PFSK-1 (cell line): ENCODE measurements at regions not wholly inside any gene's neighbourhood (a gene's known extent, or its start where the extent isn't known, plus 50 kb on each side); places are given as distances from the start of the nearest gene placed in this dataset.

ENCODE experiments used
- FOXP2 ChIP-seq: optimal IDR thresholded peaks from 2 replicates; pipeline ENCODE3; 2011; ENCODE audit warnings: borderline replicate concordance, control low read depth, inconsistent platforms; ENCODE audit not compliant: insufficient read depth; ENCODE audit errors: extremely low read length, extremely low read depth
- POLR2AphosphoS5 ChIP-seq: IDR thresholded peaks from 2 replicates; pipeline ENCODE4 v1.6.1; 2012; ENCODE audit warnings: low read depth, mild to moderate bottlenecking, control low read depth, low read length, moderate library complexity
- SIN3A ChIP-seq: IDR thresholded peaks from 2 replicates; pipeline ENCODE4 v1.6.1; 2012; ENCODE audit warnings: mild to moderate bottlenecking, low read length, moderate library complexity, borderline replicate concordance; ENCODE audit not compliant: insufficient read depth
- TAF1 ChIP-seq: IDR thresholded peaks from 2 replicates; pipeline ENCODE4 v1.6.1; 2012; ENCODE audit warnings: low read length, control low read depth, borderline replicate concordance; ENCODE audit not compliant: insufficient read depth
- TF ChIP-seq, protein P1 (sequence below), 2 experiments: IDR thresholded peaks; 2 replicates each; pipeline versions ENCODE4 v1.6.1 to v1.8.0; 2011 to 2012; ENCODE audit warnings: low read depth in 2 of 2, low read length in 2 of 2, control low read depth in 1 of 2, inconsistent platforms in 1 of 2, mild to moderate bottlenecking in 1 of 2, moderate library complexity in 1 of 2; ENCODE audit not compliant: insufficient read depth in 1 of 2

DNA sequence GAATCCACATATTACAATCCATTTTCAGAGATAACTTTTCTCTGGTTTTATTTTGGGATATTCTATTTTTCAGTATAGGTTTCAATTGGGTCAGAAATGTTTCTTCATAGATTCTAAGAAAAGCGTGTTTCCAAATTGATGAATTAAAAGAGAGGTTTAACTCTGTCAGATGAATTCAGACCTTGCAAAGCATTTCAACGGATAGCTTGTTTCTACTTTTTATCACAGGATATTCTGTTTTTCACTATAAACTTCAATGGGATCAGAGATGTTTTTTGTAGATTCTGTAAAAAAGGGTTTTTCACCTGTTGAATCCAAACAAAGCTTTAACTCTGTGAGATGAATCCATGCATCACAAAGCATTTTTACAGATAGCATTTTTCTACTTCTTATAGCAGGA, 1498.1 kb downstream of the UQCRFS1 start:
- TF ChIP-seq POLR2AphosphoS5 (no peak), FOXP2 (no peak), TAF1 (no peak), SIN3A (no peak)
- TF ChIP-seq, protein P1, sequence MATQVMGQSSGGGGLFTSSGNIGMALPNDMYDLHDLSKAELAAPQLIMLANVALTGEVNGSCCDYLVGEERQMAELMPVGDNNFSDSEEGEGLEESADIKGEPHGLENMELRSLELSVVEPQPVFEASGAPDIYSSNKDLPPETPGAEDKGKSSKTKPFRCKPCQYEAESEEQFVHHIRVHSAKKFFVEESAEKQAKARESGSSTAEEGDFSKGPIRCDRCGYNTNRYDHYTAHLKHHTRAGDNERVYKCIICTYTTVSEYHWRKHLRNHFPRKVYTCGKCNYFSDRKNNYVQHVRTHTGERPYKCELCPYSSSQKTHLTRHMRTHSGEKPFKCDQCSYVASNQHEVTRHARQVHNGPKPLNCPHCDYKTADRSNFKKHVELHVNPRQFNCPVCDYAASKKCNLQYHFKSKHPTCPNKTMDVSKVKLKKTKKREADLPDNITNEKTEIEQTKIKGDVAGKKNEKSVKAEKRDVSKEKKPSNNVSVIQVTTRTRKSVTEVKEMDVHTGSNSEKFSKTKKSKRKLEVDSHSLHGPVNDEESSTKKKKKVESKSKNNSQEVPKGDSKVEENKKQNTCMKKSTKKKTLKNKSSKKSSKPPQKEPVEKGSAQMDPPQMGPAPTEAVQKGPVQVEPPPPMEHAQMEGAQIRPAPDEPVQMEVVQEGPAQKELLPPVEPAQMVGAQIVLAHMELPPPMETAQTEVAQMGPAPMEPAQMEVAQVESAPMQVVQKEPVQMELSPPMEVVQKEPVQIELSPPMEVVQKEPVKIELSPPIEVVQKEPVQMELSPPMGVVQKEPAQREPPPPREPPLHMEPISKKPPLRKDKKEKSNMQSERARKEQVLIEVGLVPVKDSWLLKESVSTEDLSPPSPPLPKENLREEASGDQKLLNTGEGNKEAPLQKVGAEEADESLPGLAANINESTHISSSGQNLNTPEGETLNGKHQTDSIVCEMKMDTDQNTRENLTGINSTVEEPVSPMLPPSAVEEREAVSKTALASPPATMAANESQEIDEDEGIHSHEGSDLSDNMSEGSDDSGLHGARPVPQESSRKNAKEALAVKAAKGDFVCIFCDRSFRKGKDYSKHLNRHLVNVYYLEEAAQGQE (IDR thresholded peaks at IDR 0.05; ENCODE audit: insufficient read depth in 1 of 2, low read depth in 2 of 2, low read length in 2 of 2): no peak

DNA sequence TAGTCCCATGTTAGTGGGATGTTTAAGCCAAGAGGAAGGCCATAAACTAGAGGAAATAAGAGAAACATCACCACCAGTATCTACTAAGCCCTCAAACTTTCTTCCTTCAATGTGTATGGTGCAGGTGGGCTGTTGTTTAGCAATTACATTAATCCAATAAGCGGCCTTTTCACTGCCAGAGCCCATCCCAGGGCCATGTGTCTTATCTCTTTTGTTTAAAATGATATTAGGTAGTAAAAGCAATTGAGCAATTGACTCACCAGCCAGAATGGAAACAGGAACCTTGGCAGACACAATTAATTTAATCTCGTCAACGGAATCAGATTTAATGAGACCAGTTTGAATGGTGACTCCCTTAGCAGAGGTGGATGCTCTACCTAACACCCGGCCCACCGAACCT, 1503.5 kb downstream of the UQCRFS1 start:
- TF ChIP-seq, protein P1 (IDR thresholded peaks at IDR 0.05; ENCODE audit: insufficient read depth in 1 of 2, low read depth in 2 of 2, low read length in 2 of 2): no peak
- TF ChIP-seq POLR2AphosphoS5 (no peak), SIN3A (no peak), TAF1 (no peak), FOXP2 (no peak)

DNA sequence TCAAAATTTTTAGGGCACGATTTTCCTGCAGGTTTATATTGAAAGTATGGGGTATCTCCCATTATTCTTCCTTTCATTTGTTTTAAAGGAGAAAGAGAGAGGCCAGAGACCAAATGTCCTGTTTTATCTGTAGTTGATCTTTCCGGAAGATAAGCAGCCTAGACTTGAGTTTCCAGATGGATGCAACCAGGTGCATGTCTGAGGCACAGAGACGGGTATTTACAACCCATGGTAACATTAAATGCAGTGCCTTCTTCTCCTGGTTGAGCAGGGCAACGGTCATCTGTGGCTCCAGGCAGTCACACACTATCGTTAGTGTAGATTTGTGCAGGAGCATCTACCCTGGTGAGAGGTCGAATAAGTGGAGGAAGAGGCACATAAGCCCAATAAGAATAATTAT, 1507.1 kb downstream of the UQCRFS1 start:
- TF ChIP-seq POLR2AphosphoS5 (no peak), TAF1 (no peak), SIN3A (no peak), FOXP2 (no peak)
- TF ChIP-seq, protein P1 (IDR thresholded peaks at IDR 0.05; ENCODE audit: insufficient read depth in 1 of 2, low read depth in 2 of 2, low read length in 2 of 2): no peak

DNA sequence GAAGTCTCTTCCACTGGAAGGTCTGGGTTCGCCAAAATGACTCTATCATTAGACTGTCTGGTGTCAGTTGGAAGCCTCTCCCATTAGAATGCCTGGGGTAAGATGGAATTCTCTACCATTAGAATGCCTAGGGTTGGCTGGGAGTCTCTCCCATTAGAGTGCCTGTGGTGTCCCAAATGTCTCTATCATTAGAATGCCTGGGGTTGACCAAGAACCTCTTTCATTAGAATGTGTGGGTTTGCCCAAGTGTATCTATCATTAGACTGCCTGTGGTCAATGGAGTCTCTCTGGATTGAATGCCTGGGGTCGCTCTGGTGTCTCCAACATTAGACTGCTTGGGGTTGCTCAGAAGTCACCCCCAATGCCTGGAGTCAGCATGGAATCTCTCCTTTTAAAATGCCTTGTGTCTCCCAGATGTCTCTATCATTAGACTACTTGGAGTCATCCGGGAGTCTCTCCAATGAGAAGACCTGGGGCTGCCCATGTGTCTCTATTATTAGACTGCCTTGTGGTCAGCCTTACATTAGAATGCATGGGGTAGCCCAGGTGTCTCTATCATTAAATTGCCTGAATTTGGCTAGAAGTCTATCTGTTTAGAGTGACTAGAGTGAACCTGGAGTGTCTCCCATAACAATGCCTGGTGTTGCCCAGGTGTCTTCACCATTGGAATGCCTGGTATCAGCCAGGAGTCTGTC, 1518.4 kb downstream of the UQCRFS1 start:
- TF ChIP-seq TAF1 (no peak), SIN3A (no peak), FOXP2 (no peak), POLR2AphosphoS5 (no peak)
- TF ChIP-seq, protein P1 (IDR thresholded peaks at IDR 0.05; ENCODE audit: insufficient read depth in 1 of 2, low read depth in 2 of 2, low read length in 2 of 2): no peak

DNA sequence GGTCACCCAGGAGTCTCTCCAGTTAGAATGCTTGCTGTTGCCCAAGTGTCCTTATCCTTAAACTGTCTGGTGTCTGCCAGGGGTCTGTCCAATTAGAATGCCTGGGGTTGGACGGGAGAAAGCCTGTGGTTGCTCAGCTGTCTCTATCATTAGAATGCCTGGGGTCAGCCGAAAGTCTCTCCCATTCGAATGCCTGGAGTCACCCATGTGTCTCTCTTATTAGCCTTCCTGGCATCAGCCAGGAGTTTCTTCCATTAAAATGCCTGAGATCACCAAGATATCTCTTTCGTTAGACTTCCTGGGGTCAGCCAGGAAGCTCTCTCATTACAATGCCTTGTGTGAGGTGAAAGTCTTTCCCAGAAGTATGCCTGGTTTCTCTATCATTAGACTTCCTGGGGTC, 1521.0 kb downstream of the UQCRFS1 start:
- TF ChIP-seq TAF1 (no peak), SIN3A (no peak), POLR2AphosphoS5 (no peak), FOXP2 (no peak)
- TF ChIP-seq, protein P1 (IDR thresholded peaks at IDR 0.05; ENCODE audit: insufficient read depth in 1 of 2, low read depth in 2 of 2, low read length in 2 of 2): no peak
